ENCODE measurements at regions not wholly inside any gene's neighbourhood (a gene's known extent, or its start where the extent isn't known, plus 50 kb on each side); places are given as distances from the start of the nearest gene placed in this dataset.

DNA sequence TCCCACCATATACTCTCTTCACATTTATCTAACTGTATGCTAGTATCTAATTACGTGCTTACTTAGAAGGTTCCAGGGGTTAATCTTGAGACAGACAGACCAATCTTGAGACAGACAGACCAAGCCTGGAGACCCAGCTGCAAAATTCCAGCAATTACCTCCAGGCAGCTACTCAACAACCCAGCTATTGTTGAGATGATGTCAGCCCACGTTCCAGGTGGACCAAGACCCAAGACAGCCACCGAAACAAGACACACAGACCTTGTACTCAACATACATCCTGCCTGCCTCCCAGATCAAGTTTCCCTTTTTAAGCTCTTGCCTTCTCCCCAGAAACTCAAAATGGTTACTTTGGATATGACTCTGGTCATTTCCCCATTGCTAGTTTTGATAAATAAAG, 64.9 kb upstream of the VASH1 start:
- H3K4me1 ChIP-seq, result no peaks in the 10 kb centered on the region
- no peak for TF ChIP-seq CTCF (IDR thresholded peaks at IDR 0.05)
- no peak for TF ChIP-seq POLR2A (IDR thresholded peaks at IDR 0.05)
- no peaks in the 10 kb centered on the region for H3K27me3 ChIP-seq
- intact Hi-C loops (cut with DNase I), result no loop called here
- no peaks in the 10 kb centered on the region for H3K9me3 ChIP-seq
- no peak for DNase-seq
- WGBS, 2 donors, result 74 to 86% methylated on average over 3 of the region's 3 CpGs
- H3K36me3 ChIP-seq, result no peaks in the 10 kb centered on the region
- no peak overlapping the region for H3K4me3 ChIP-seq
- H3K27ac ChIP-seq, result no peak overlapping the region

DNA sequence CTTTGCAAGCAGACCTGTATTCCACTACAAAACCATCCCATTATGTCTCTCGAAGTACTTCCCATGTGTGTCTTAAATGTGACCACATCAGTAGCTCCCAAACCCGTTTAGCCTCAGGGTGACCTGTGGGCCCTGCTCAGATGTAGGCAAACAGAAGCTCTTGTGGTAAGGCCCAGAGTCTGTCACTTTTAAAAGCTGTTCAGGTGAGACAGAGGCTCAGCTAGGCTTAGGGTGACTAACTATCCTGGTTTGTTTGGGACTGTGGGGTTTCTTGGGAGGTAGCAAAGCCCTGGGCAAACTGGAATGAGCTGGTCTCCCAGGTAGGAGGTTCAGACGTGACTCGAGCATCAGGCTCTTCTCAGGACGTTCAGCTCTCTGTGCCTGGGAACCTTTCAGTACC, 64.5 kb upstream of the VASH1 start:
- Histone ChIP-seq H3K27ac (no peak overlapping the region), H3K27me3 (no peaks in the 10 kb centered on the region), H3K4me3 (no peak overlapping the region), H3K9me3 (no peaks in the 10 kb centered on the region), H3K4me1 (no peaks in the 10 kb centered on the region), H3K36me3 (no peaks in the 10 kb centered on the region)
- 55 to 73% methylated on average over 4 to 5 of the region's 5 CpGs for WGBS, 2 donors
- no peak for DNase-seq
- intact Hi-C loops (cut with DNase I), result no loop called here
- TF ChIP-seq CTCF (IDR thresholded peaks at IDR 0.05) (no peak), POLR2A (IDR thresholded peaks at IDR 0.05) (no peak)

GRCh38 chr14:76697246-76697905, 63.9 kb upstream of the VASH1 start:
- TF ChIP-seq CTCF (IDR thresholded peaks at IDR 0.05), result no peak
- no peak for TF ChIP-seq POLR2A (IDR thresholded peaks at IDR 0.05)
- Histone ChIP-seq H3K4me3 (no peak overlapping the region), H3K36me3 (no peaks in the 10 kb centered on the region), H3K27ac (no peak overlapping the region), H3K9me3 (no peaks in the 10 kb centered on the region), H3K4me1 (no peaks in the 10 kb centered on the region), H3K27me3 (no peaks in the 10 kb centered on the region)
- no peak for DNase-seq
- intact Hi-C loops (cut with DNase I), result no loop called here
- WGBS, 2 donors, result 57 to 78% methylated on average over 1 to 5 of the region's 5 CpGs

GRCh38 chr14:76698191-76698590, 63.1 kb upstream of the VASH1 start:
- DNase-seq, result no peak
- Histone ChIP-seq H3K9me3 (no peaks in the 10 kb centered on the region), H3K36me3 (no peaks in the 10 kb centered on the region), H3K27me3 (no peaks in the 10 kb centered on the region), H3K4me3 (no peak overlapping the region), H3K27ac (no peak overlapping the region), H3K4me1 (no peaks in the 10 kb centered on the region)
- TF ChIP-seq CTCF (IDR thresholded peaks at IDR 0.05) (no peak), POLR2A (IDR thresholded peaks at IDR 0.05) (no peak)
- intact Hi-C loops (cut with DNase I), result no loop called here
- WGBS, 2 donors, result 89 to 92% methylated on average over 2 to 4 of the region's 4 CpGs

- Histone ChIP-seq H3K36me3 (no peaks in the 10 kb centered on the region), H3K27me3 (no peaks in the 10 kb centered on the region), H3K4me3 (no peak overlapping the region), H3K9me3 (no peaks in the 10 kb centered on the region), H3K4me1 (no peaks in the 10 kb centered on the region), H3K27ac (no peak overlapping the region)
- intact Hi-C loops (cut with DNase I), result no loop called here
- WGBS, 2 donors, result 73 to 90% methylated on average over 3 of the region's 3 CpGs
- DNase-seq, result no peak
- no peak for TF ChIP-seq POLR2A (IDR thresholded peaks at IDR 0.05)
- TF ChIP-seq CTCF (IDR thresholded peaks at IDR 0.05), result no peak
Measured at GRCh38 chr14:76698631-76699030, 62.6 kb upstream of the VASH1 start.

Data from esophagus squamous epithelium (tissue), 5 donors.